GM13976 (cell line): ENCODE measurements at regions not wholly inside any gene's neighbourhood (a gene's known extent, or its start where the extent isn't known, plus 50 kb on each side); places are given as distances from the start of the nearest gene placed in this dataset.
"Not testable (repeated sequence)": the region's sequence is repeated elsewhere in the genome, so short reads cannot be mapped to it uniquely, and the experiment has no call there.

Experiments used
- DNase-seq: peaks from one replicate; pipeline ENCODE4 v3.0.0; 2012; ENCODE audit warnings: low spot score
- in situ Hi-C: fragments of 300-500 bp; cut with MboI; formaldehyde crosslinking; loops from one replicate; pipeline ENCODE4 v1.12.0; 2022; ENCODE audit warnings: low sequenced_read_pairs, mixed read lengths, inconsistent platforms; ENCODE audit not compliant: unreplicated experiment
- TF ChIP-seq, protein P1 (sequence below): IDR thresholded peaks from 2 replicates; pipeline ENCODE4 v1.5.1; 2012; ENCODE audit warnings: borderline replicate concordance, mild to moderate bottlenecking; ENCODE audit not compliant: insufficient read depth; ENCODE audit errors: extremely low read depth, missing control alignments, control extremely low read depth

GRCh38 chr6:82624251-82624650 lies 260.6 kb downstream of the TPBG start:
- TF ChIP-seq, protein P1, sequence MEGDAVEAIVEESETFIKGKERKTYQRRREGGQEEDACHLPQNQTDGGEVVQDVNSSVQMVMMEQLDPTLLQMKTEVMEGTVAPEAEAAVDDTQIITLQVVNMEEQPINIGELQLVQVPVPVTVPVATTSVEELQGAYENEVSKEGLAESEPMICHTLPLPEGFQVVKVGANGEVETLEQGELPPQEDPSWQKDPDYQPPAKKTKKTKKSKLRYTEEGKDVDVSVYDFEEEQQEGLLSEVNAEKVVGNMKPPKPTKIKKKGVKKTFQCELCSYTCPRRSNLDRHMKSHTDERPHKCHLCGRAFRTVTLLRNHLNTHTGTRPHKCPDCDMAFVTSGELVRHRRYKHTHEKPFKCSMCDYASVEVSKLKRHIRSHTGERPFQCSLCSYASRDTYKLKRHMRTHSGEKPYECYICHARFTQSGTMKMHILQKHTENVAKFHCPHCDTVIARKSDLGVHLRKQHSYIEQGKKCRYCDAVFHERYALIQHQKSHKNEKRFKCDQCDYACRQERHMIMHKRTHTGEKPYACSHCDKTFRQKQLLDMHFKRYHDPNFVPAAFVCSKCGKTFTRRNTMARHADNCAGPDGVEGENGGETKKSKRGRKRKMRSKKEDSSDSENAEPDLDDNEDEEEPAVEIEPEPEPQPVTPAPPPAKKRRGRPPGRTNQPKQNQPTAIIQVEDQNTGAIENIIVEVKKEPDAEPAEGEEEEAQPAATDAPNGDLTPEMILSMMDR = no peak
- in situ Hi-C loops = no loop called here
- no peak for DNase-seq

- DNase-seq, in situ Hi-C loops: not testable (repeated sequence)
Observed at GRCh38 chr6:82626946-82627345, 263.3 kb downstream of the TPBG start.

- TF ChIP-seq, protein P1 = no peak
- DNase-seq = no peak
- in situ Hi-C loops = no loop called here
Observed at GRCh38 chr6:82629921-82630320, 266.3 kb downstream of the TPBG start.

- DNase-seq = no peak
- TF ChIP-seq, protein P1 = no peak
- in situ Hi-C loops = no loop called here
Observed at GRCh38 chr6:82641677-82642076, 278.1 kb downstream of the TPBG start.

- DNase-seq = no peak
- in situ Hi-C loops = no loop called here
- TF ChIP-seq, protein P1 = no peak
Observed at GRCh38 chr6:82645536-82646230, 282.1 kb downstream of the TPBG start.

GRCh38 chr6:82646231-82646615 lies 282.6 kb downstream of the TPBG start:
- in situ Hi-C loops = no loop called here
- no peak for DNase-seq
- TF ChIP-seq, protein P1 = no peak

DNA sequence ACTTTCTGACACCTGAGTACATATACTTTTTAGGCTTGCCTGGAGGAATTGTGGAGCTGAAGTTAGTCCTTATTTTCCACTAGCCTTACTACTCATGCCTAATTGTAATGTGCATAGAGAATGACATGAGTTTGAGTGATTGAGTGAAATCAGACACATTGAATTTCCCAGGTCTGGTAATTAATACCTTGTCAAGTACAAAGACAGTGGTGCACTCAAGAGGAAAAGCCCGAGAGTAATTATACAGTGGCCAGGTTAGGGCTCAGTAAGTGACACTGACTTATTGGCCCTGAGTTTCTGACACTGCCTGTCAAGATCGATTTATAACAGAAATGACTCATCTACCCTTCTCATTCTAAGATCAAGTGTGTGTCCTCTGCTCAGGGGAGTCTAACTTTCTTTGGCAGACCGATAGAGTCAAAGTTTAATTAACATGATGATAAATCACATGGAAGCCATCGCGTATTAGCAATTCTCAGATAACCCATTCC lies 288.3 kb downstream of the TPBG start:
- no peak for DNase-seq
- in situ Hi-C loops = no loop called here
- TF ChIP-seq, protein P1 = no peak
